Fibroblast of upper back skin (primary cell): ENCODE measurements at regions not wholly inside any gene's neighbourhood (a gene's known extent, or its start where the extent isn't known, plus 50 kb on each side); places are given as distances from the start of the nearest gene placed in this dataset.

ENCODE experiments used
- DNase-seq: peaks from one replicate; pipeline ENCODE4 v3.0.0-alpha.2; 2013

DNA sequence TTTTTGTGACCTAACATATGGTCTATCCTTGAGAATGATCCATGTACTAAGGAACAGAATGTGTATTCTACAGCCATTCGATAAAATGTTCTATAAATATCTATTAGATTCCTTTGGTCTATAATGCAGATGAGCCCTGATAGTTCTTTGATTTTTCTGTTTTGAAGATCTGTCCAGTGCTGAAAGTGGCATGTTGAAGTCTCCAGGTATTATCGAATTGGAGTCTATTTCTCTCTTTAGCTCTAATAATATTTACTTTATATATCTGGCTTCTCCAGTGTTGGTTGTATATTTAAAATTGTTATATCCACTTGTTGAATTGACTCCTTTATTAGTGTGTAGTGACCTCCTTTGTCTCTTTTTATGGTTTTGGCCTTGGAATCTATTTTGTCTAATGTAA, 377.9 kb downstream of the ARL6IP6 start:
- no peak for DNase-seq

DNA sequence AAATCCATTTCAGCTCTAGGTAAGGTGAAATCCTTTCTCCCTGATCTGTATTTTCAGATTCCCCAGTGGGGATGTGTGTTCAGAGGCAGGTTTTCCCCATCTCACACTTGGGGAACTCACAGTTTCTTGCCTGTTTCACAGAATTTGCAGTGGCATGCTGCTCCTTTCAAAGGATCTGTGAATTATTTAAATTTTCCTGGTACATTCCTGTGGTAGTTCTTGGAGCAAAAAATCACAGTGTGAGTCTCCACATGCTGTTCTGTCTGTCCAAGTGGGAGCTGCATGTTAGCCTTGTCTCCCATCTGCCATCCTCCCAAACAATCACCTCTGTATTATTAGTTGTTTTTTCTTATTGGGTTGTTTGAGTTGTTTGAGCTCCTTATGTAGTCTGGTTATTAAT, 372.9 kb downstream of the ARL6IP6 start:
- no peak for DNase-seq

DNA sequence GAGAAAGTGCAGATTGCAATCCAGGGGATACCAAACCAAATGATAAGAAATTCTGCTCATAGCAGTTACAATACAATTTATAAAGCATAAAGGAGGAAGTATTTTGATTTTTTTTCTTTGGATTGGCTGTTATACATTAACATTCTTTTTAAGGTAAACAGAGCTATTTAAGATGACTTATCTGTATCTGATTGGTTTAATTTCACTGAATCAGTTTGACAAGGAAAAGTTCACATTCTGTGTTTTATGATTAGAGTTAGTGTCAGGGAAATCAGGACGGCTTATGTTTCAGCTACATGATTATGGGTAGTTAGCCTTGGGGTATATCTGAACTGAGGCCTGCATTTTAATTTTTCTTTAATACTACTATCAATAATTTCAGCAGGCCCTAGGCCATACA, 360.9 kb downstream of the ARL6IP6 start:
- no peak for DNase-seq

DNA sequence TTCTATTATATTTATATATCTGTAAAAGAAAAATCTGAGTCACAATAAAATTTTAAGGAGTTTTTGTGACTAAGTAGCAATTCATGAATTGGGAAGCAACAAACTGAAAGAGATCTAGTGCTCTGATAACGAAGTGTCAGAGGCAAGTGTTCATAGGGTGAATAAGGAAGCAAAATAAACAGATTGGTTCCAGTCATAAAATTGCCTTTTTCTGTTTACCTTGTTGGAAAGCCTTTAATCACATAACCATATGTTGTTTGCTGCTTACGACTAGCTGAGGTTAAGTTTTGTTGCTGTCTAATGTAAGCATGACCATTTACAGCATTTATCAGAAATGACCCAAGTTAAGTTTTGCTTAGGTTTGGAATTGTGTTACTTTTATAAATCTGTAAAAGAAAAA, 358.9 kb downstream of the ARL6IP6 start:
- no peak for DNase-seq

DNA sequence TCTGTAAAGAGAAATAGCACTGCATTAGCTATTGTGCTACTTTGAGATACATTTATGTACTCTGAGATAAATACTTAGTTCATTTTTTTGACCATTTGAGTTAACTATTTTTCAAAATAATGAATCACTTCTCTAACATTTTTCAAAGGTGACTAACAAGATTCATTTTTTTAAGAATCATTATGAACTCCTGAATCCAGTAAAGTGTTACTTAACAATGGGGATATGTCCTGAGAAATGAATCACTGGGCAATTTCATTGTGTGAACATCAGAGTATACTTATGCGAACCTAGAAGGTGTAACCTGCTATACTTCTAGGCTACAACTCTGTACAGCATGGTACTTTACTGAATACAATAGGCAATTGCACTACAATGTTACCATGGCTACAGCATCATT, 355.8 kb downstream of the ARL6IP6 start:
- DNase-seq = no peak

DNA sequence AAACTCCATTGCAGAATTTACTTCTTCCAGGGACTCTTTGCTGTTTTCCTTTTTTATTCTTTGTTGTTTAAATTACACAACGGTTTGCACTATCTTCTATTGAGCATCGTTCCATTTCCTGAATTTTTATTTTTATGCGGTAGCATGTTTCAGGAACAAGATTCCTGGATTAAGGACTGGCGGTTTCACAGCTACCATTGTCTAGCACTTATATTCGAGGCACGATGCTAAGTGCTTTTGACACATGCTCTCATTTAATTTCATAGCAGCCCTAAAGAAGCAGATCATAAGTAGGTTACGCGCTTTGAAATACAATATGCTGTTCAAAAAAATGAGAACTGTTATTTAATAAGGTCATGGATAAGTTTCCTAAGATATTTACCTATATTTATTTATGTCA, 354.4 kb downstream of the ARL6IP6 start:
- DNase-seq = no peak

DNA sequence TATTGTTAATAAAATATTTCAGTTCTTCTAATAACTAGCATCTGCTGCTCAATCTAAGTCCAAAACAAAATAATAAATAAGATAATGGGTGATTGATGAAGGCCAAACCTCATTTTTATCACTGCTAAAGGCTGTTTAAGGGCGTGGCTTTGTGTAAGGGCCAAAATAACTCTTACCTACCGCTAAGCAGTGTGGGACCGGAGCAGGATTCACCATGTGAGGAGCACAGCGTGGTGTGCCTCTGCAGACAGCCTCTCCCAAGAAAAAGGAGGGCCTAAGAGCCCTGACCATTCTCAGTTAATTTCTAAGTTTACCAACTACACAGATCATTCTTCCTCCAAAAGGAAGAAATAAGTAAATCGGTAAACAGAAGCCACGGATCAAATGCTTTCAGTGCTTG, 353.7 kb downstream of the ARL6IP6 start:
- DNase-seq = no peak

DNA sequence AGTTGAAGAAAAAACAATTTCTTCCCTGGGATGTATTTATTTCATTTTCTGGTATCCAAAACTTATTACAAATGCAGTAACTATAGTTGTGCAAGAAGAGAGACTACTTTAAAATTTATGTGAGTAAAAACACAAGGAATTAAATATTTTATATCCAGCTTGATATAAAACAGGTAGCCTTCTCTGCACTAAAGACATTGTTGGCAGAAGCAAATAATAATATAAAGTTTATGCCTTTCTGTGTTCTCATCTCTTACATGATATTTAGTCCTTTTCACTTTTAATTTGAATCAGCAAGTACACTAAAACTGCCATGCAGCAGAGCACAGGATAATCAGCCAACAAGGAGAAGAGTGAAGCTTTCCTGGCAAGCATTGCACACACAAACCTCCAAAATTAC, 352.7 kb downstream of the ARL6IP6 start:
- DNase-seq = no peak

DNA sequence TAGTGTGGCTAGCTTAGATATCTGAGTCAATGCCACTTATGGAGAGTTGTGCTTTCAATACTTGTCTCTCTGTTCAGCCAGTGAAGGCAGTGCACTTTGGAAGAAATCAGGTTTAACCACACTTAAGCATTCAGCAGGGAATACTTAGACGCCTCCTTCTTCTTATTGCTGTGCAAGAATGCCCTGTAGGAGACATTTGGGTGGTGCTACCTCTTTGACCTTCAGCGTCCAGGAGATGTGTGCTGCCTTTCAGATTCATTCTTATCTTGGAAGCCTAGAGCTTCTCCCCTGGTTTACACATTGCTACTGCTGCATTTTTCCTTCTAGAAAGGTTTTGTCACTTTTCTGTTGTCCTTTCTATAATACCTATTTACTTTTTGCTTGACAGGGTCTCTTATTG, 350.5 kb downstream of the ARL6IP6 start:
- no peak for DNase-seq

DNA sequence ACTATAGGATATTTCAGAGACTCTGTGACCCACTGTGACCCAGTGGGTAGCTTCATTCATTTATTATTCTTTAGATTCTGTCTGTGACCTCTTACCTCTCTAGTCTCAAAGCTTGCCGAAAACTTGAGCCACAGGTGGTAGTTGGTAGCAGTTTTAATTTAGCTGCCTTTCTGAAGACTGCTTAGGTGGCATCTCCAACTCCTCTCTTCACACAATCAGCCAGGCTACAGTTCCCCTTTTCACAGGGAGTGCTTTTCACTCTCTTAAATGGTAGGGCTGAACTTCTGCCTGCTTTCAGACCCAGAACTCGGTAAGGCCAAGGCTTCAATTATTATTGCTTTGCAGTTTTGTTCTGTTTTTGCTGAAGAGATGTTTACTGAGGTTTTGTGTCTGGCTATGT, 349.6 kb downstream of the ARL6IP6 start:
- no peak for DNase-seq

DNA sequence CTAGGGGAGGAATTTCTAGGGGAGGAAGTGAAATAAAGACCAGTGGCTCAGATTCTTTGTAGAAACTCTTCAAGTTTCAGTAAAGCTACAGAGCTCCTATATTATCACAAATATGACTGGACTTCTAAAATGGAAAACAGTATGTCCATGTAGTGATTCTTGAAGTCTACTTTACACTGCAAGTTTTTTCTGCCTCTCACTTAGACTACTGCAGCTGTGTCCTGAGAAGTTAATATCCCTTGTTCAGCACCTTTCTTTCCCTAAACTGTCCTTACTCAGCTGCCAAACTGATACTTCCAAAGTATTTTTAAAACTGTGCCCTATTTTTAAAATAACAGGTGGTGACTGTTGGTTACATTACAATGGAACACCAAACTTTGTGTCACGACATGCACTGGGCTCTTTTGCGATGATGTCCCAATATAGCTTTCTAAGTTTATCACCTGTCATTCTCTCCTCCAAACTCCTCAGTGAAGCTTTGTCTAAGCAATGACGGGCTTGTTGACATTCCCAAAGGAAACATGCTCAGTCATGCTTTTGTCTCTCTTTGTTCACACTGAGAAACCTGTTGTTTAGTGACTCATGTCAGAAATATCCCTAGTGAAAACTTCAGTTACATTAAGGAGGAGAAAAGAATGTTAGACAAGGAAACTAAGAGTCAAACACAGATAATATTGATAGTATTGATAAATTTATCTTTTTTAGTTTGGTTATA, 341.1 kb downstream of the ARL6IP6 start:
- DNase-seq = peak; percentile 3

DNA sequence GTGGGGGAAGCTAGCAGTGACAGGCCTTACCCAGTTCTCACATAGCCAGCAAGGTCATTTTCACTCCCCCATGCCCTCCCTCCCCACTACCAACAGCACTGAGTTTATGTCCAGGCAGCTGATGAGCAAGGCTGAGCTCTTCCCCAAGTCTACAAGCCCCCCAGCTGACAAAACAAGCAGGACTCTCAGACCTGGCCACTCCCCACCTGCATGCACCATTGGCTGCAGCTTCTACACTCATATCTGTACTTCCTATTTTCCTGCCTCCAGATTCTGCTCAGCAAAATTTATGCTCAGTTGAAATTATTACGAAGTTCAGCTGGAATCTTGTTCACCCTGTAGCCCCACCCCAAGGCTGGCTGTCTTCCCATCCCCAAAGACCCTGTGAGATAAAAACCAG, 339.3 kb downstream of the ARL6IP6 start:
- DNase-seq = no peak

DNA sequence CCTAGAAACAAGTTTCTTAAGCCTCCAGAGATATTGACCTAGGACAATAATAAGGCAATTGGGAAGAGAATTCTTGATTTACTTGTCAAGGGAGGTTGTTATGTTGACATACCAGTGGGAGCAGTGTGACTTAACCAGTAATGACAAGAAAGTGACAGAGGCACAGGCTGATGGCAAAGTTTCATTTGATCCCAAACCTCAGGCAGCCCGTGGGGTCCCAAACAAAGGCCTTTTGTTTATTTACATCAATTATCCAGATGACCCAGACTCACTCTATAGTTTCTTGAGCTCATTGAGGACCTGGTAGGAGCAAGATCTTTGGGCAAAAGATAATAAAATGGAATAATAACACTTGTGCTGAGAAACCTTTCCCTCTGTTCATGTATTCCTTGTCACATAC, 336.8 kb downstream of the ARL6IP6 start:
- no peak for DNase-seq

DNA sequence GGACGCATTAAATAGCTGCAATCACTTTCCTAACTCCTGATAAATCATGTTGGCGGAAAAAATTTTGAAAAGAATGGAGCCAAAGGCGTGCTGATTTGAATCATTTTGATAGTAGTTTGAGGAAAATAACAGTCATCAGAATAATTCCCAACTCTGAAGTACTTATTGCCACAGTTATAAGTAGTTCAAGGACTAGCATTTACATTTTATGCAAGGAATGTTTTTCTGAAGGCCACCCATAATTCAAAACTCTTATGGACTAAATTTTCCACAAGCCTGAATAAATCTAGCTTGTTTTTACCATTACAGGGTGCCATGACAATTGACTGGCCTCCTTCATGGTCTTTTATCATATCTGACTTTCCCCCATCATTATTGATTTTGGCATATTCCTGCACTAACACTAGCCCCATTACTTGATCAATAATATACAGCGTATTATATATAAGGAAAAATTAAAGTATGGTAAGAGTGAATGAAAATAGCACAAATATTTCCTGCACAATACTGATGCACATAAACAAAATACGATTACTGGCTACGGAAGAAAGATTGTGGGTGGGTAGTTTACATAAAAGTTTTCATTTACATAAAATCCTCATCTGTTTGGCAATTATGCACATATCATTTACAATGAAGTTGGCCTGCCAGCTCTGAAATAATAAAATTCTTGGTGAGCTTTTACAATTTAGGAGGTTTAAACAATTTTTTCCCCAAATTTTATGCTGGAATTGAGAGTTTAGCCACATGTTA, 334.6 kb downstream of the ARL6IP6 start:
- no peak for DNase-seq

DNA sequence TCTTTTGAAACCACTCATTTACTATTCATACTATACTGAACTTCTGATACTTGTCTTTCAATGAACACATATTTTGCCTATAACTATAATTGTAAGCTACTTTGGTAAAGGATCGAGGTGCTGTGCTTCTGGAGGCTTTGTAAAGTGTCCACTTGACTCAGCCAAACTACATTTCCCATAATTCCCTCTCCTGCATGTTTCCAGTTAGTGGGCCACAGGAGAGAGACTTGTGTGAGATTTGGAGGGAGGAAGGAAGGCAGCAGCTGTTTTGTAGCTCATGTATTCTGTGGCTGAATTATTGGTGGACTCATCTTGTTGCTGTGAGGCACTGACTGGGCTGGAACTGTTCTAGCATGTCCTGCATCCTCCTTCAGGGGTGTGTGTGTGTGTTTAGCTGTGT, 328.8 kb downstream of the ARL6IP6 start:
- no peak for DNase-seq

DNA sequence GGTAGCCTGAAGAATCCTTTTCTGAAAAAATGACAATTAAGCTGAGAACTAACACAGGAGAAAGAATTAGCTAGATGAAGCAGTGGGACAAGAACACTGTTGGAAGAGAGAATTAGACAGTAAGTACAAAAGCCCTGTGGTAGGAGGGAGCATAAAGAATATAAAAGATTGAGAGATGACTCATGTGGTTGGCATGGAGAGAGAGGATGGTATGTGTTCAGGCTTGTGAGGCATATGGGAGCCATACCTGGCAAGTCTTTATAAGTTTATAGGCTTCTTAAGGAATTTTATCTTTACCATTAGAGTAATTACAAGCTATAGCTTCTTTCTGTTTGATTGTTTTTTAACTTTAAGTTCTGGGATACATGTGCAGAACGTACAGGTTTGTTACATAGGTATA, 325.0 kb downstream of the ARL6IP6 start:
- no peak for DNase-seq

DNA sequence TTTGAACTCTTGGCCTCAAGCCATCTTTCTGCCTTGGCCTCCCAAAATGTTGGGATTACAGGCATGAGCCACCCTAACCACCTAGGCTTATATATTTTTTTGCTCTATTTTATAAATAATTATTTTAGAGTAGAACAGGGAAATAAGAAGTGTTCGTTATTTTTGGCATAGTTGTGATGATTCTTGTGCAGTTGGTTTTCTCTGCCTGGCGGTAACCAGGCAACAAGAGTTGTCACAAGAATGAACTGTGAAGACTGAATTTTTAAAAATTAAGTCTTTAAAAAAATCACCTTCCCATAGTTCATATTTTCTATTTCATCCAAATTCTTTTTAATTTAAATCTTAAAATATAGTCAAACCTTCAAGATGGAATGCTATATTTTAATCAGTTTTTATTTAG, 310.2 kb downstream of the ARL6IP6 start:
- DNase-seq = no peak

DNA sequence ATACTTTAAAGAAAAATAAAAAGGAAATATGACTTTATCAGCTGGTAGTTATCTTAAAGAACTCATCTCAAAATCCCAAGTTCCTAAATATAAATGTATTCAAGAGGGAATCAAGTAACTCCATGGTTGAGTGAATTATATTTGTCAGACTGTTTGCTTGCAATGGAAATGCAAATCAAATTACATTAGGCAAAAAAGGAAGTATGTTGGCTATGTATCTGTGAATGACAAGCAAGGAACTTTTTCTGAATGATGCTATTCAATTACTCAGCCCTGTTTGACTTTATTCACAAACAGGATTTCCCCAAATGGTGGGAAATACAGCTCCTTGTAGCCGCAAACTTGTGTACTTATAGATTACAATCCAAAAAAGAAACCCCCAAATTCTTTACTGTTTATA, 309.1 kb downstream of the ARL6IP6 start:
- no peak for DNase-seq

DNA sequence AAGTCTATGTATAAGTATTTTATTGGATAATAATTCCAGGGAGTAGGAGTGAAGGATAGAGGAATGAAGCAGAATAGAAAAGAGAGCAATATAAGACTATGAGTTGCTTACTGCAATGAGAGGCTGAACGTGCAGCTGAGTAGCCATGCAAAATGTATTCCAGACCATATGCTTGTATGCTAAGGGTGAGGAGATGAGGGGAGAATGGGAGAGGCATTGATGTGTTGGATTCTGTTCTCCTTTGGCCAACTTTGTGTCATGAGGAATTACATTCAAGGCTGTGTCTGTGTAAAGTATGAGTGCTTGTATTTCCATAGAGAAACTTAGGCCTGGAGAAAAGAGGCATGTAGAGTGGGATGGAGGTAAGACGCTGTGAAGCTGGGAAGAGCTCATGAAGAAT, 301.8 kb downstream of the ARL6IP6 start:
- DNase-seq = no peak

DNA sequence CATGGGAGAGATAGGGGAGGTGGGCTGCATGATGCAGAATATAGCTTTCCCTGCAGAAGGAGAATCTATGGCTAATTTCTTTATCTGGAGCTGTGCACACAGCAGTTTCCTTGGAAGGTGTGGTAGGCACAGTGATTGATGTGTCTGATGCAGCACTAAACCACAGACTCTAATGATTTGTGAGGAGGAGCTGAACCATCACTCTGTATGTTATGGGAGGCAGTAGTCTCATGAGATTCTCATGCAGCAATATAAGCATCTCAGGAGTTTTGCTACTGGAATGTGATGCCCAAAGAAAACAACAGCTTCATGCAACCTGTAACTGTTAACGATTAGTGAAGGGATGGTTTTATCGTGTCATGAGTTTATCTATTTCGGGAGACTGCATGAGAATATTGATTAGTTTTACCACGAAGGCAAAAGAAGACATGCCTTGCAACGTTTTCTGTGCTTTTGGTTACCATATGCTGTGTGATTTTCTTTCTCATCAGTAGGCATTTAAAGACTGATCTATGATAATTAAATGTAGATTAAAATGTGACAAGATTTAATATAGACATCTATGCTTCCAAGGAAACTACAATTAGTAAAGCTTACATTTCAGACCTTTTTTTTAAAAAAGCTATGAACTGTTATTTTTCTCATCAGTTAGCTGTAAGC, 286.8 kb downstream of the ARL6IP6 start:
- no peak for DNase-seq

DNA sequence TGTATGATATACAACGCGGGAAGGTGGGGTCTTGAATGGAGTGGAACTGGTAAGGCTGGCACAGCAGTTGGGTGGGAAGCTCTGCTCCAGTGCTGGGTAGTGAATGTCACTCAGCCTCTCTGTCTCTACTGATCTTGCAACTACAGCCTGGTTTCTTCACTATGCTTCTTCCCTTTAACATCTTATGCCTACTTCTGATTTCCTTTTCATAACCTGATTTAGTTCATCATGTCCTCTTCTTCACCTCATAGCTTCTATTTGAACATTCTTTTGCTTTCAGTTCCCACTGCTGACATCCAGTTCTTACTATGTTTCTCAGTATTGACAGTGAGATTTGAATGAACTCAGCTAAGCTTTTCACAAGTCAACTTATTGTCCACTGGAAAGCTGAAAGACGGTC, 286.2 kb downstream of the ARL6IP6 start:
- DNase-seq = no peak

DNA sequence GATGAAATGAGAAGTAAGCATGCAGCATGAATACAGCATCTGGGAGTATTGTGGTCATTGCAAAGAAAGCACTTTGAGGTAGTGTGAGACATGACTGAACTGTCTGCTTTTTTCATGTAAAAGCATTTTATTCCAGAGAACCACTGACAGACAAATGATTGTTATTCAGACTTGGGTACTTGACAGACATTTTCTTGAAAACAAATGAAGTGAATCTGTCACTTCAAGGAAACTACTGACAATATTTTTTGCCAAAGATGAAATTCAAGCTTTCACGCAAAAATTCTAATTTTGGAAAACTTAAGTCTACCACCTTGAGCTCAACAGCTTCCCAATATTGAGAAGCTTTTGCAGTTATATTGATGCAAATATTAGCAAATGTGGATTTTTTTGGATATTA, 255.7 kb downstream of the ARL6IP6 start:
- DNase-seq = no peak

DNA sequence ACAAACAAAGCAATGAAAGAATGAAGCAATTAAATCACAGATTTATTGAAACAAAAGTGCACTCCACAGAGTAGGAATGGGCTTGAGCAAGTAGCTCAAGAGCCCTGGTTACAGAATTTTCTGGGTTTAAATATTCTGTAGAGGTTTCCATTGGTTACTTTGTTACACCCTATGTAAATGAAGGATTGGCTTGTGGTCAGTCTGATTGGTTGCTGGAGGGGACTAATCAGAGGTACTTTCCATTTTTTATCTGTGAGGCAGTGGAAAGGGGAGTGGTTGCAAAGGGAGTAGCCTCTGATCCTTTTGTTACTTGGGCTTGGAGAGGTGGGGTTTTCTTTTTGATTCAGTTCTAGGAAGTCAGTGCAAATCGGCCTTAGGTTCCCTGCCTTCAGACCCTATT, 253.3 kb downstream of the ARL6IP6 start:
- DNase-seq = no peak

DNA sequence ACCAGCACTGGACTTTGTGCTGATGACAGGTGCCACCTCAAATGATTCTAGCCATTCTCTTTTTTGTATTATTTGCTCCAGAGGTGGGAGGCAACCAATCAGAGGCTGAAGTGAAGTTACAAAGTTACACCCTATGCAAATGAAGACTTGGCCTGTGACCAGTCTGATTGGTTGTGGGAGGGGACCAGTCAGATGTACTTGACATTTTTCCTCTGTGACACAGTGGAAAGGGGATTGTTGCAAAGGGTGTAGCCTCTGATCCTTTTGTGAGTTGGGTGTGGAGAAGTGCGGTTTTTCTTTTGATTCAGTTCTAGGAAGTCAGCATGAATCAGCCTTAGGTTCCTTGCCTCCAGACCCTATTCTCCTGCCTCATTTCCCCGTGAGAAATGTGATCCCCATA, 244.0 kb downstream of the ARL6IP6 start:
- DNase-seq = no peak
